C4-2B (cell line): ENCODE measurements at regions not wholly inside any gene's neighbourhood (a gene's known extent, or its start where the extent isn't known, plus 50 kb on each side); places are given as distances from the start of the nearest gene placed in this dataset.

ENCODE experiments used
- ZFX ChIP-seq: fragments of 450-650 bp; IDR thresholded peaks from 2 replicates; pipeline ENCODE4 v1.6.1; 2017
- TF ChIP-seq, protein P1 (sequence below): fragments of 450-650 bp; conservative IDR thresholded peaks from 2 replicates; pipeline ENCODE4 v1.5.1; 2017; ENCODE audit warnings: mild to moderate bottlenecking

DNA sequence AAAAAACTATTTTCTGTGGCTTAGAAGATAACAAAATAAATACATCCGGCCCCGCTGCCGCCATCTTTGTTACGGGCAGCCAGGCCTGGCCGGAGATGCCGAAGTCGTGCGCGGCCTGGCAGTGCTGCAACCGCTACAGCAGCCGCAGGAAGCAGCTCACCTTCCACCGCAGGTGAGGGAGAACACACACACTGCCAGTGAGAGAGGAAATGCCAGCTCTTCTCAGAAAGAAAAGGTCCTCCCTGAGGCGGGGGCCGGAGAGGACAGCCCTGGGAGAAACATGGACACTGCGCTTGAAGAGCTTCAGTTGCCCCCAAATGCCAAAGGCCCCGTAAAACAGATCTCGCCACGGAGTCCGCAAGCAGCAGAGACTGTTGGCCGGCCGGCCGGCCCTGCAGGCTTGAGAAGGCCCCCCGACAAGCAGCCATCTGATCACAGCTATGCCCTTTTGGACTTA is 323.2 kb downstream of the AMY1C start:
- TF ChIP-seq, protein P1, sequence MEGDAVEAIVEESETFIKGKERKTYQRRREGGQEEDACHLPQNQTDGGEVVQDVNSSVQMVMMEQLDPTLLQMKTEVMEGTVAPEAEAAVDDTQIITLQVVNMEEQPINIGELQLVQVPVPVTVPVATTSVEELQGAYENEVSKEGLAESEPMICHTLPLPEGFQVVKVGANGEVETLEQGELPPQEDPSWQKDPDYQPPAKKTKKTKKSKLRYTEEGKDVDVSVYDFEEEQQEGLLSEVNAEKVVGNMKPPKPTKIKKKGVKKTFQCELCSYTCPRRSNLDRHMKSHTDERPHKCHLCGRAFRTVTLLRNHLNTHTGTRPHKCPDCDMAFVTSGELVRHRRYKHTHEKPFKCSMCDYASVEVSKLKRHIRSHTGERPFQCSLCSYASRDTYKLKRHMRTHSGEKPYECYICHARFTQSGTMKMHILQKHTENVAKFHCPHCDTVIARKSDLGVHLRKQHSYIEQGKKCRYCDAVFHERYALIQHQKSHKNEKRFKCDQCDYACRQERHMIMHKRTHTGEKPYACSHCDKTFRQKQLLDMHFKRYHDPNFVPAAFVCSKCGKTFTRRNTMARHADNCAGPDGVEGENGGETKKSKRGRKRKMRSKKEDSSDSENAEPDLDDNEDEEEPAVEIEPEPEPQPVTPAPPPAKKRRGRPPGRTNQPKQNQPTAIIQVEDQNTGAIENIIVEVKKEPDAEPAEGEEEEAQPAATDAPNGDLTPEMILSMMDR: no peak
- no peak for TF ChIP-seq ZFX
